Upper lobe of left lung (tissue), 6 donors: ENCODE measurements at regions not wholly inside any gene's neighbourhood (a gene's known extent, or its start where the extent isn't known, plus 50 kb on each side); places are given as distances from the start of the nearest gene placed in this dataset.

Experiments
- ATAC-seq, 2 donors: fragments of 200-7000 bp; cut with Tn5 transposase; one replicate each; pipeline ENCODE4 v1.9.1; 2022; ENCODE audit warnings: mild to moderate bottlenecking in 2 of 2, moderate library complexity in 2 of 2; ENCODE audit not compliant: low FRiP score in 2 of 2
- DNase-seq, 2 donors: peaks; one replicate each; pipeline ENCODE4 v3.0.0-alpha.2; 2019 to 2020
- H3K27ac ChIP-seq, 4 donors: fragments of 200-600 bp; sonication (generic); one replicate each; pipeline ENCODE4 v1.5.1; 2016 to 2019
- H3K27me3 ChIP-seq, 4 donors: fragments of 200-600 bp; sonication (generic); one replicate each; pipeline ENCODE4 v1.5.1; 2017 to 2019
- H3K36me3 ChIP-seq, 4 donors: fragments of 200-600 bp; sonication (generic); one replicate each; pipeline ENCODE4 v1.5.1; 2016 to 2019
- H3K4me1 ChIP-seq, 4 donors: fragments of 200-600 bp; sonication (generic); one replicate each; pipeline ENCODE4 v1.5.1; 2018 to 2019
- H3K4me3 ChIP-seq, 4 donors: fragments of 200-600 bp; sonication (generic); one replicate each; pipeline ENCODE4 v1.5.1; 2017 to 2019; ENCODE audit warnings: mild to moderate bottlenecking in 2 of 4, moderate library complexity in 1 of 4
- H3K9me3 ChIP-seq, 4 donors: fragments of 200-600 bp; sonication (generic); one replicate each; pipeline ENCODE4 v1.5.1; 2018 to 2019
- EP300 ChIP-seq, 4 donors: sonication (generic); formaldehyde crosslinking; IDR thresholded peaks; one replicate each; pipeline ENCODE4 v1.5.1; 2017; ENCODE audit warnings: antibody characterized with exemption in 4 of 4, control low read depth in 2 of 4
- POLR2A ChIP-seq, 4 donors: fragments of 450-650 bp; IDR thresholded peaks; one replicate each; pipeline ENCODE4 v1.5.1; 2016 to 2017; ENCODE audit warnings: antibody characterized with exemption in 4 of 4, mild to moderate bottlenecking in 2 of 4
- POLR2AphosphoS5 ChIP-seq, 2 donors: sonication (generic); formaldehyde crosslinking; IDR thresholded peaks; one replicate each; pipeline ENCODE4 v1.5.1; 2017; ENCODE audit warnings: antibody characterized with exemption in 2 of 2
- WGBS, 2 donors: methylation state at CpG; one replicate each; pipeline ENCODE4 v1.1.5; 2017 to 2018; 5-methylcytosine and 5-hydroxymethylcytosine counted together
- TF ChIP-seq, protein P1 (sequence below), 6 experiments: fragments of 450-650 bp in 4 of 6; fragments of 200-600 bp in 2 of 6; sonication (generic) in 2 of 6; IDR thresholded peaks; one replicate each; pipeline ENCODE4 v1.5.1; 2016 to 2019; ENCODE audit warnings: antibody characterized with exemption in 6 of 6
- donor health status: DM: no; HTN: no; CAD: no; lungs with moderate emphysema.
- donor health status: DM: no; HTN: yes; CAD: no; lungs with severe emphysema.

GRCh38 chr2:9772035-9772998 lies 71.0 kb upstream of the TAF1B start:
- WGBS, 2 donors, result 85 to 90% methylated on average over 22 of the region's 22 CpGs
- Histone ChIP-seq H3K36me3 (no peaks in the 10 kb centered on the region), H3K27me3 (no peaks in the 10 kb centered on the region), H3K4me3 (no peak overlapping the region), H3K4me1 (peaks cover 7 to 25% (median 17%) of the 10 kb centered on the region in 4 donors), H3K9me3 (no peaks in the 10 kb centered on the region), H3K27ac (peak overlapping the region in 1 of 4 donors; percentile 44)
- no peak for DNase-seq
- no peak for ATAC-seq
- TF ChIP-seq POLR2A (IDR thresholded peaks at IDR 0.05) (no peak), EP300 (IDR thresholded peaks at IDR 0.05) (no peak), POLR2AphosphoS5 (IDR thresholded peaks at IDR 0.05) (no peak)
- TF ChIP-seq, protein P1, sequence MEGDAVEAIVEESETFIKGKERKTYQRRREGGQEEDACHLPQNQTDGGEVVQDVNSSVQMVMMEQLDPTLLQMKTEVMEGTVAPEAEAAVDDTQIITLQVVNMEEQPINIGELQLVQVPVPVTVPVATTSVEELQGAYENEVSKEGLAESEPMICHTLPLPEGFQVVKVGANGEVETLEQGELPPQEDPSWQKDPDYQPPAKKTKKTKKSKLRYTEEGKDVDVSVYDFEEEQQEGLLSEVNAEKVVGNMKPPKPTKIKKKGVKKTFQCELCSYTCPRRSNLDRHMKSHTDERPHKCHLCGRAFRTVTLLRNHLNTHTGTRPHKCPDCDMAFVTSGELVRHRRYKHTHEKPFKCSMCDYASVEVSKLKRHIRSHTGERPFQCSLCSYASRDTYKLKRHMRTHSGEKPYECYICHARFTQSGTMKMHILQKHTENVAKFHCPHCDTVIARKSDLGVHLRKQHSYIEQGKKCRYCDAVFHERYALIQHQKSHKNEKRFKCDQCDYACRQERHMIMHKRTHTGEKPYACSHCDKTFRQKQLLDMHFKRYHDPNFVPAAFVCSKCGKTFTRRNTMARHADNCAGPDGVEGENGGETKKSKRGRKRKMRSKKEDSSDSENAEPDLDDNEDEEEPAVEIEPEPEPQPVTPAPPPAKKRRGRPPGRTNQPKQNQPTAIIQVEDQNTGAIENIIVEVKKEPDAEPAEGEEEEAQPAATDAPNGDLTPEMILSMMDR (IDR thresholded peaks at IDR 0.05), result no peak

DNA sequence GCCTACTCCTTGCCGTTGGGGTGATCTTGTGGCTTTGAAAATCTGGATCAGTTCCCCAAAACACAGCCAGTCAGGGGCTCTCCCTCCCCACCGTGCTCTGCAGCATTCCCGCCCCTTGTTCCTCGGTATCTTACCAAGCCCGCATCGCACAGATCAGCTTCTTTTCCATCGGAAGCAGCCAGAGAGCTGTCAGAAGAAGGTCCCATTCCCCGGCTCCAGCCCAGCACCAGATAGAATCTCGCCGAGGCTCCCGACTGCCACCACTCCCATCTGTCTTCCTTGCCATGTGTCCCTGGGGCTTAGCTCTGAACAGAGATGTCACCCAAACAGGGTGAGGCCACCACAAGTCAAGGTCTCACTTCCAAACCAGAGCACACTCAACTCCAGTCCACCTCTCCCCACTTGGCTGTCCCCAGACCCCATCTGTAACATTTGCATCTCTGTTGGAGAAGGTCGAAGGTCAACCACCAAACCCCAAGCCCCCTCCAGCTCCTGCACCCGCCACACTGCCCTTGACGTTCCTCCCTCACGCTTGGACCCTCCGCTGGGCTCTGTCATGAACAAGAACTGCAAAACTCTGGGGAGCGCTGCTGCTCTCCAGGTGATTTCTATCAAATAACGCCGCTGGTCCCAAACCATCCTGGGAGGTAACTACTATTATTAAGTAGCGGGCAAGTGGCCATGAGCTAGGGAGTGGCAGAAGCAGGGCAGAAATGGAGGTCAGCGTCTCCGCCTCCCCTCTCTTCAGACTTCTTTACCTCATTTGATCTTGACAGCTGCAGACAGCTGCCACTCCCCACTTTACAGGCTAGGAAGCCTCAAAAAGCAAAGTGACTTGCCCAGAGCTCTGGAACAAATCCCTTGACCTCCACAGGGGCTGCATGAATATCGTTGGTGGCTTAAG lies 70.0 kb upstream of the TAF1B start:
- Histone ChIP-seq H3K27ac (peak overlapping the region in 1 of 4 donors; percentile 44), H3K4me3 (no peak overlapping the region), H3K36me3 (no peaks in the 10 kb centered on the region), H3K27me3 (no peaks in the 10 kb centered on the region), H3K9me3 (no peaks in the 10 kb centered on the region), H3K4me1 (peaks cover 7 to 25% (median 17%) of the 10 kb centered on the region in 4 donors)
- 77 to 87% methylated on average over 23 of the region's 23 CpGs for WGBS, 2 donors
- ATAC-seq (no peak), DNase-seq (no peak)
- TF ChIP-seq POLR2A (IDR thresholded peaks at IDR 0.05), result no peak
- TF ChIP-seq EP300 (IDR thresholded peaks at IDR 0.05), result no peak
- TF ChIP-seq POLR2AphosphoS5 (IDR thresholded peaks at IDR 0.05), result no peak
- TF ChIP-seq, protein P1 (IDR thresholded peaks at IDR 0.05), result no peak

DNA sequence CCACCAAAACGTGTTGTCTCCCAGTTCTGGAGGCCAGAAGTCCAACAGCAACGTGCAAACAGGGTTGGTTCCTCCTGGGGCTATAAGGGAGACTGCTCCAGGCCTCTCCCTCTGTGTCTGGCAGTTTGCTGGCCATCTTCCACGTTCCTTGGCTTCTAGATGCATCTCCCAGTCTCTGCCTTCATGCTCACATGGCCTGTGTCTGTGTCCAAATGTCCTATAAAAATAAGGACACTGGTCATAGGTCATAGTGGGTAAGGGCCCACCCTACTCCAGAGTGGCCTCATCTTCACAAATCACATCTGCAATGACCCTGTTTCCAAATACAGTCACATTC lies 69.4 kb upstream of the TAF1B start:
- no peaks in the 10 kb centered on the region for H3K9me3 ChIP-seq
- WGBS, 2 donors, result 40 to 80% methylated on average over 1 to 3 of the region's 3 CpGs
- H3K4me1 ChIP-seq, result peaks cover 7 to 25% (median 18%) of the 10 kb centered on the region in 4 donors
- no peak for DNase-seq
- TF ChIP-seq POLR2A (IDR thresholded peaks at IDR 0.05) (no peak), EP300 (IDR thresholded peaks at IDR 0.05) (no peak), POLR2AphosphoS5 (IDR thresholded peaks at IDR 0.05) (no peak)
- TF ChIP-seq, protein P1 (IDR thresholded peaks at IDR 0.05), result no peak
- H3K36me3 ChIP-seq, result no peaks in the 10 kb centered on the region
- no peaks in the 10 kb centered on the region for H3K27me3 ChIP-seq
- ATAC-seq, result no peak
- H3K27ac ChIP-seq, result no peak overlapping the region
- H3K4me3 ChIP-seq, result no peak overlapping the region

DNA sequence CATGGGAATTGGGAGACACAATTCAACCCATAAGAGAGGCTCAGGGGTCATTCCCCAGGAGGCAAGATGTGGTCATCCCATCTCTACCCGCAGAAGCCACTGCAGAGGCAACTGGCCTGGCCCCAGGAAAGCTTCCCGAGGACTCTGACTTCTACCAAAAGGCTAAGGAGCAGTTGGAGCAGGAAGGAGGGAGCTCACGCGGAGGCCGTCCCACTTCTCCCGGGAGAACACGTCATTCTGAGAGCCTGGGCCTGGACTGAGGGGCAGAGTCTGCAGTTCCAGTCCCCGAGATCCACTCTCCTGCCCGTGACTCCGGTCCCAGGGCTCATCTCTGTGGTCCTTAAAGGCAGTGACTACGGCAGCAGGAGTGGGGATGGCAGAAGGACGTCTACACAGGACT lies 69.0 kb upstream of the TAF1B start:
- TF ChIP-seq, protein P1 (IDR thresholded peaks at IDR 0.05), result no peak
- TF ChIP-seq POLR2AphosphoS5 (IDR thresholded peaks at IDR 0.05), result no peak
- TF ChIP-seq EP300 (IDR thresholded peaks at IDR 0.05), result no peak
- no peak for TF ChIP-seq POLR2A (IDR thresholded peaks at IDR 0.05)
- H3K9me3 ChIP-seq, result no peaks in the 10 kb centered on the region
- peak overlapping the region in 3 of 4 donors; percentile 52 to 60 (median 57) for H3K27ac ChIP-seq
- 72 to 74% methylated on average over 11 to 12 of the region's 12 CpGs for WGBS, 2 donors
- H3K27me3 ChIP-seq, result no peaks in the 10 kb centered on the region
- no peak overlapping the region for H3K4me3 ChIP-seq
- DNase-seq (no peak), ATAC-seq (no peak)
- peaks cover 7 to 25% (median 19%) of the 10 kb centered on the region in 4 donors for H3K4me1 ChIP-seq
- H3K36me3 ChIP-seq, result no peaks in the 10 kb centered on the region
